Neural progenitor cell (in vitro differentiated cells): ENCODE measurements at regions not wholly inside any gene's neighbourhood (a gene's known extent, or its start where the extent isn't known, plus 50 kb on each side); places are given as distances from the start of the nearest gene placed in this dataset.

Source experiments
- EZH2 ChIP-seq: fragments of 200-600 bp; sonication (generic); IDR thresholded peaks from 2 replicates; pipeline ENCODE4 v1.6.1; 2017; ENCODE audit warnings: antibody characterized with exemption, mild to moderate bottlenecking, moderate library complexity
- EZH2phosphoT487 ChIP-seq: fragments of 200-600 bp; sonication (generic); IDR thresholded peaks from 2 replicates; pipeline ENCODE4 v1.6.1; 2017; ENCODE audit warnings: antibody characterized with exemption
- TF ChIP-seq, protein P1 (sequence below): fragments of 200-600 bp; sonication (generic); IDR thresholded peaks from 2 replicates; pipeline ENCODE4 v1.5.1; 2017; ENCODE audit warnings: antibody characterized with exemption, mild to moderate bottlenecking

DNA sequence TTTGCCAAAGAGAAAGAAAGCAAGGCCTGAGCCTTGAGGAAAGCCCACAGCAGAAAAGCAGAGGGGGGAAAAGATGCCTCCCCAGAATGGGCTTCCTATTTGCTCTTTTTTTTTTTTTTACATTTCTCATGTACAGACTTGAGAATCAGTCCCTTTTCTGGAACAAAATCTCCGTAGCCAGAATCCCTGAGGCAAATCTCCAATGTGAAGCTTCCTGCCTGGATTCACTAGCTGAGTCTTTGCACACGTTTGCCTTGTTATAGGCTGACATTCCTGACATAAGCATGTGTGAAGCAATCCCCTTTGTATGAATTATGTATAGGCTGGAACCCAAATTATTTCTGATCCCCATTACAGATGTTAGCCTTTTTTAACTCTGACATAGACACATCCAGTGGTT, 52.2 kb upstream of the ACTL6A start:
- TF ChIP-seq EZH2 (no peak), EZH2phosphoT487 (no peak)
- TF ChIP-seq, protein P1, sequence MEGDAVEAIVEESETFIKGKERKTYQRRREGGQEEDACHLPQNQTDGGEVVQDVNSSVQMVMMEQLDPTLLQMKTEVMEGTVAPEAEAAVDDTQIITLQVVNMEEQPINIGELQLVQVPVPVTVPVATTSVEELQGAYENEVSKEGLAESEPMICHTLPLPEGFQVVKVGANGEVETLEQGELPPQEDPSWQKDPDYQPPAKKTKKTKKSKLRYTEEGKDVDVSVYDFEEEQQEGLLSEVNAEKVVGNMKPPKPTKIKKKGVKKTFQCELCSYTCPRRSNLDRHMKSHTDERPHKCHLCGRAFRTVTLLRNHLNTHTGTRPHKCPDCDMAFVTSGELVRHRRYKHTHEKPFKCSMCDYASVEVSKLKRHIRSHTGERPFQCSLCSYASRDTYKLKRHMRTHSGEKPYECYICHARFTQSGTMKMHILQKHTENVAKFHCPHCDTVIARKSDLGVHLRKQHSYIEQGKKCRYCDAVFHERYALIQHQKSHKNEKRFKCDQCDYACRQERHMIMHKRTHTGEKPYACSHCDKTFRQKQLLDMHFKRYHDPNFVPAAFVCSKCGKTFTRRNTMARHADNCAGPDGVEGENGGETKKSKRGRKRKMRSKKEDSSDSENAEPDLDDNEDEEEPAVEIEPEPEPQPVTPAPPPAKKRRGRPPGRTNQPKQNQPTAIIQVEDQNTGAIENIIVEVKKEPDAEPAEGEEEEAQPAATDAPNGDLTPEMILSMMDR: no peak
